SJCRH30 (cell line): ENCODE measurements at regions not wholly inside any gene's neighbourhood (a gene's known extent, or its start where the extent isn't known, plus 50 kb on each side); places are given as distances from the start of the nearest gene placed in this dataset.

Experiments used
- DNase-seq, 2 experiments: peaks; one replicate each; pipeline ENCODE4 v3.0.0-alpha.2; 2015 to 2020
- H3K27ac ChIP-seq: fragments of 250-450 bp; sonication (Bioruptor Pico); 2 replicates; pipeline ENCODE4 v1.5.1; 2020; ENCODE audit warnings: mild to moderate bottlenecking, moderate library complexity
- H3K27me3 ChIP-seq: fragments of 250-450 bp; sonication (Bioruptor Pico); 2 replicates; pipeline ENCODE4 v1.5.1; 2020; ENCODE audit warnings: mild to moderate bottlenecking, moderate library complexity
- H3K36me3 ChIP-seq: fragments of 250-450 bp; sonication (Bioruptor Pico); 2 replicates; pipeline ENCODE4 v1.5.1; 2020; ENCODE audit warnings: mild to moderate bottlenecking, moderate library complexity
- H3K4me1 ChIP-seq: fragments of 250-450 bp; sonication (Bioruptor Pico); 2 replicates; pipeline ENCODE4 v1.5.1; 2020; ENCODE audit warnings: mild to moderate bottlenecking, moderate library complexity
- H3K4me3 ChIP-seq: fragments of 250-450 bp; sonication (Bioruptor Pico); 2 replicates; pipeline ENCODE4 v1.5.1; 2020; ENCODE audit warnings: mild to moderate bottlenecking, moderate library complexity
- H3K9me3 ChIP-seq: fragments of 250-450 bp; sonication (Bioruptor Pico); replicated peaks from 2 replicates; pipeline ENCODE4 v1.5.1; 2020; ENCODE audit warnings: mild to moderate bottlenecking, moderate library complexity

DNA sequence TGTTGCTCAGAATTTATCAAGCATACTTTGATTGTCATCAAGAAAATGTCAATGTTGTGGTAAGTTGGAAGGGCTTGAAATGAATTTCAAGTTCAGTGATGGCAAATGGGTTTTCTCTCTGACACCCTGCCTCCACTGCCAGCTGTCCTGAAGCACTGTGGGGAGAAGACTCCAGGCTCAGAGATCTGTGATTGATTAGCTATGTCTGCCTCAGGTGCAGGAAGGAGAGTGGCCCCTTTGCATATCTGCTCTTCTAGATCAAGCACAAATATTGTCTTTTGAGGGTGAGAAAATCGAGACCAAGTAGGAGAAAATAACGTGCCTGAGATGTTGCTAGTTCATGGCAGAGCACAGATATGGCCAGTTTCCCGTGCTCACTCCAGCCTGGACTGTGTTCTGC lies 178.8 kb upstream of the GLI2 start:
- DNase-seq: no peak

DNA sequence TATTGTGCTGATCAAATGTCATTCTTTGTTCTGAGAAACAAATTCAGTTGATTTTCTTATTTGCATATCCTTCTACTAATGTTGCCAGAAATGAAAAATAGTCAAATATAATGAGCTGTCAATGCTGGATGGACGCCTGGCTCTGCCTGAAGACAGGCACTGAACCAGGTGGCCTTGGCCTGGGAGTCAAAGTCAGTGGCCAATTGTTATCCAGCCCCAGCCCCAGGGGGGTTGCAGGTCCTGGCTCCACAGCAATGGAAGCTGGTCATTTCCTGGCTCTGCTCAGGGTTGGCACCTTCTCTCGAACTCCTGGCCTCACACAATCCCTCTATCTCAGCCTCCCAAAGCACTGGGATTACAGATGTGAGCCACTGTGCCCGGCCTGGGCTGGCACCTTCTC lies 176.8 kb upstream of the GLI2 start:
- Histone ChIP-seq H3K27ac (no peak overlapping the region), H3K4me3 (no peak overlapping the region), H3K9me3 (no peaks in the 10 kb centered on the region), H3K36me3 (no peaks in the 10 kb centered on the region), H3K4me1 (no peaks in the 10 kb centered on the region; the same call in 1 of the 2 replicates), H3K27me3 (peaks cover 3% of the 10 kb centered on the region; the same call in 1 of the 2 replicates)
- no peak for DNase-seq

More for the DNA sequence above, 178.8 kb upstream of the GLI2 start:
- no peak overlapping the region for H3K4me3 ChIP-seq
- peaks cover 3% of the 10 kb centered on the region; the same call in 1 of the 2 replicates for H3K27me3 ChIP-seq
- H3K36me3 ChIP-seq: no peaks in the 10 kb centered on the region
- no peaks in the 10 kb centered on the region for H3K4me1 ChIP-seq
- H3K27ac ChIP-seq: no peak overlapping the region
- H3K9me3 ChIP-seq: no peaks in the 10 kb centered on the region

DNA sequence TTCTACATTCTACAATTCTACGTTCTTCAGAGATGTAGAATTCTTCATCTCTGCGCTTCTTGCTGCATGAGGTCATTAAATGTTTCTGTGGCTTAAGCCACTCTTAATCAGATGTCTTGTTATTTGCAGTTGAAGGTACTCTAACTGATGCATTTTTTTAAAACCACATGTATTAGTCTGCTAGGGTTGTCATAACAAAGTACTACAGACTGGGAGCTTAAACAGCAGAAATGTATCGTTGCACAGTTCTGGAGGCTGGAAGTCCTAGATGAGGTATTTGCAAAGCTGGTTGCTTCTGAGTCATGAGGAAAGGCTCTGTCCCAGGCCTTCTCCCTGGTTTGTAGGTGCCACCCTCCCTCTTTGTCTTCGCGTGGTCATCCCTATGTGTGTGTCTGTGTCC lies 176.3 kb upstream of the GLI2 start:
- no peak for DNase-seq
- no peaks in the 10 kb centered on the region; the same call in 1 of the 2 replicates for H3K4me1 ChIP-seq
- H3K27me3 ChIP-seq: peaks cover 3% of the 10 kb centered on the region
- H3K9me3 ChIP-seq: no peaks in the 10 kb centered on the region
- no peak overlapping the region for H3K27ac ChIP-seq
- no peak overlapping the region for H3K4me3 ChIP-seq
- no peaks in the 10 kb centered on the region for H3K36me3 ChIP-seq

DNA sequence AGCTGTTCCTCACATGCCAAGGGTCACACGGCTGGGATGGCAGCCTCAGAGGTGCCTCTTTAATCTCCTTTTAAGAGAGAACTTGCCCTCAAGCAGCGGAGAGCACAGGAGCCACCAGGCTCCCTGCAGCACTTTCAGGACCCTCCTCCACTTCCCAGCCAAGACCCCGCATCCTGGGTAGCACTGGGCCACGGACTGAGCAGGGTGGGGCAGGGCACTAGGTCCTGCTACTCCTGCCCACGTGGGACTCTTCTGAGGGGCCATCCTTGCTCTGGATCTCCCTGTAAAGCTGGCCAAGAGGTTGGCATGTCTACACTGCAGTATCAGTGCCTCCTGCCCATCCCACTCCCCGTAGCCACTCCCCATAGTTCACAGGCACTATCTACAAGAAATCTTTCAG lies 175.3 kb upstream of the GLI2 start:
- Histone ChIP-seq H3K4me1 (no peaks in the 10 kb centered on the region; the same call in 1 of the 2 replicates), H3K27ac (no peak overlapping the region), H3K36me3 (no peaks in the 10 kb centered on the region), H3K27me3 (peaks cover 3% of the 10 kb centered on the region), H3K4me3 (no peak overlapping the region), H3K9me3 (no peaks in the 10 kb centered on the region)
- DNase-seq: no peak

DNA sequence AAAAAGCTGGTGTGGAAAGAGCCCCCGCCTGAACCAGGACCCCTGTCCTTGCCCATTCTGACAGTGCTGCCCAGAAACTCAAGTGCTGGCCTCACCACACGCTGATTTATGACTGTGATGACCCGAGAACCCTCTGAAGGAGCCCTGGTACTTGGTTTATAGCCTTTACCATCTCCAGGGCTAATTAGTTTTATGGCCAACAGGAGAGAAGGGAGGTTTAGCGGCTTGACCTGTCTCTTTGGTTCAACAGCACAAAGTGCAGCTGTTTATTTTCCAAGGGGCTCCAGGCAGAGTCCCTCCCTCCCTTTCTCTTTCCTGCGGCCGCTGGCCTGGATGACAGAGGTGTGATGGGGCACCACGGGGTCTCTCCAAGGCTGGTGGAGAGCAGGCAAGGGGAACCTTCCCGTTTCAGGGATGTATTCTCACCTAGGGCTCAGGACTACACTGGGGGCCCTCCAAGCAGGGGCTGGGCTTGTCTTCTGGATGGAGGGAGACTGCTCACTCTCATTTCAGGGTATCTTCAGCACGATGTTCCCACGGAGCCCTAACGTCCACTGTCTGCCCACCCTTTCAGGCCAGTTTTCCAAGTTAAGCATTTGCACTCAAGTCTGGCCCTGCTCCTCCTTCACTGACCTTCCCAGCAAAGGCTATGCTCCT lies 174.2 kb upstream of the GLI2 start:
- Histone ChIP-seq H3K9me3 (no peaks in the 10 kb centered on the region), H3K27ac (no peak overlapping the region), H3K4me1 (peaks cover 7% of the 10 kb centered on the region), H3K36me3 (no peaks in the 10 kb centered on the region), H3K4me3 (no peak overlapping the region), H3K27me3 (peaks cover 14% of the 10 kb centered on the region)
- no peak for DNase-seq

DNA sequence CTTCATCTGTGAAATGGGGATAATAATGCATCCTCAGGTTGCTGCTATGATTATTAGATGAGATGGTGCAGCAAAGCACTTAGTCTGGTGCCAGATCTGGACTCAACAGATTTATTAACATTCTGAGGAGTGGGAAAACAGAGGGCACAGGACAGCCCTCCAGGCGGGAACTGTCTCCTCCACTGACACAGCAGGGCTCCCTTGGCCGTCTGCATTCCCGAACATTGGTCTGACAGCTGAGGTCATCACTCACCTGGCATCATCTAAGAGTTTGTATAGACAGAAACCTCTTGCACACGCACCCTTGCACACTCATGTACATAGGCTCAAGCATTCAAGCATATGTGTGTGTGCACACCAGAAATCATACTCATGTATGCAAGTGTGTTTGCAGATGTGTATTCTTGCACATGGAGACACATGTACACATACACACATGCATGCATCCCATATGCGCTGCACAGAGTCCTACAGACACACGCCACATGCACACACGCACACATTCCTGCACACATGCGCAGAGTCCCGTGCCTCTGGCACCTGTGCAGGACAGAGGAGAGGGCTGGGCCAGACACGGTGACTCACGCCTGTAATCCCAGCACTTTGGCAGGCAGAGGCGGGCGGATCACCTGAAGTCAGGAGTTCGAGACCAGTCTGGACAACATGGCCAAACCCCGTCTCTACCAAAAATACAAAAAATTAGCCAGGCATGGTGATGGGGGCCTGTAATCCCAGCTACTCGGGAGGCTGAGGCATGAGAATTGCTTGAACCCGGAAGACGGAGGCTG lies 173.3 kb upstream of the GLI2 start:
- Histone ChIP-seq H3K27me3 (peaks cover 21% of the 10 kb centered on the region), H3K9me3 (no peaks in the 10 kb centered on the region), H3K27ac (no peak overlapping the region), H3K4me1 (peaks cover 8% of the 10 kb centered on the region), H3K36me3 (no peaks in the 10 kb centered on the region), H3K4me3 (no peak overlapping the region)
- DNase-seq: no peak

DNA sequence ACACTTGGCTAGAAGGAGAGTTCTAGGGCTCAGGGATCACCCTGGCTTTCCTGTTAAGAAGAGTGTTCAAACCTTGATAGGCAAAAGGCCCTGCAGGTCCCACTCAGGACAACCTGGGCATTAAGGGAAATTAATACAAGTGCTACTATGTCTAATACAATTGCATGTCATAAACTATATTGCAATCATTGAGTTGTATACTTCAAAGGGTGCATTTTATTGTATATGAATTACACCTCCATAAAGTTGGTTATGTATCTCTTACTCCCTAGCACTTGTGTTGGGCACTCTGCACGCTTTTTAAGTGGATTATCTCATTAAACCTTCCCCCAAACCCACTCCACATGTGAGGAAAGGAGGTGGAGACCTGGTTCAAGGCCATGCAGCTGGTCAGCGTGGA lies 172.1 kb upstream of the GLI2 start:
- H3K36me3 ChIP-seq: no peaks in the 10 kb centered on the region

DNA sequence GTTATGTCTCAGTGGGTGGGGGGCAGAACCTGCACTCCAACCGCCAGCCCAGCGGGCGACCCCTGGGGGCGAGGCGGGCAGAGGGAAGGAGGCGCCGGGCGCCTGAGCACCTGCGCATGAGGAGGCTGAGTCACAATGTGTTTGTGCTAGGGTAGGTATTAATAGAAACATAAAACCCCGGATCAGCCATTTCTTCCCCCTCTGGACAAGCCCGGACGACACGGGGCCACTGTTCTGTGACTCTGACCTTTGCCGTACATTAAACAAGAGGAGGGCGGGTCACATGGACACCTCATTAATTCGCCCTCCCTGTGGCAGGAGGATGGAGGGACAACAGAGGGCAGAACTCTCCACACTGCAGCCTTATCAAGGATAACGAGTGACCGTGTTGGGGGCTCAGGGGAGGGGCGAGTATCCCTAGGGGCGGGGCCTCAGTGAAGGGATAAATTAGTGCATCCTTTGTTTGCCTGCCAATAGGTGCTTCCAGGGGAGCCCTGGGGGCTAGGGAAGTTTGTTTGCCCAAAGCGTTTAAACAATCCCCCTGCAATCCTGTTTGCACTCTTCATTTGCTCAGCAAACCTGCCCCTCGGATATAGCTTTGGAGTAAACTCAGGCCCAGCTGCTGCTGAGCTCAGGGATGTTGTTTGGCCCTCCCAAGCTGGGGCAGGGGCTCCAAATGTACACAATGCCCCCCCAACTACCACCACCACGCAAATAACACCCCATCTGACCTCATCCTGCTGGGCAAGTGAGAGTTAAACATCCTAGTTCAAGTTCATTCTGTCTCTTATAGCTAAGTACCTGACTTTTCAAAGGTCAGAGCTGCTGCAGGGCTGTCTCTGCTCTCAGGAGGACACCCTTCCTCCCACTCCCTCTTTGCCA lies 171.2 kb upstream of the GLI2 start:
- H3K4me1 ChIP-seq: peaks cover 8% of the 10 kb centered on the region
- no peak overlapping the region for H3K4me3 ChIP-seq
- peak in 1 of 2 experiments; percentile 9 for DNase-seq
- no peaks in the 10 kb centered on the region for H3K9me3 ChIP-seq
- H3K27me3 ChIP-seq: peaks cover 24% of the 10 kb centered on the region
- no peaks in the 10 kb centered on the region for H3K36me3 ChIP-seq
- no peak overlapping the region for H3K27ac ChIP-seq

More for the DNA sequence above, 172.1 kb upstream of the GLI2 start:
- no peak for DNase-seq
- Histone ChIP-seq H3K27me3 (peaks cover 26% of the 10 kb centered on the region), H3K27ac (no peak overlapping the region), H3K4me1 (peaks cover 8% of the 10 kb centered on the region), H3K9me3 (no peaks in the 10 kb centered on the region), H3K4me3 (no peak overlapping the region)

DNA sequence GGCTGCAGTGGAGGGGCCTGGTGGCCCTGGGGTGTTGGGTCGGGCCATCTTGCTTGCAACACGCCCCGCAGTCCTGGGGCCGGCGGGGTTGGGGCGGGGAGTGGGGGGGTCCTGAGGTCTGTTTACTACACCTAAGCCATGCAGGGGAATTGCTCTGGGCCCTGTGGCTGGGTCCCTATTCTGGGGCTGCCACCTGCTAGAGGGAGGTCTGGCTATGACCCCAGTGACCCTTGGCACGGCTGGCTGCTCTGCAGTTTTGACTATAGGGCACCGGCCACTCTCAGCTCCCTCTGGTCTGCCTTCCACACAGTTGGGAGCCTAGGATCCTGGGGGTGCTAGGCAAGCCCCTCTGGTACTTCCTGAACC lies 170.6 kb upstream of the GLI2 start:
- peaks cover 8% of the 10 kb centered on the region for H3K4me1 ChIP-seq
- DNase-seq: no peak
- H3K4me3 ChIP-seq: no peak overlapping the region
- peaks cover 23% of the 10 kb centered on the region for H3K27me3 ChIP-seq
- H3K36me3 ChIP-seq: no peaks in the 10 kb centered on the region
- no peaks in the 10 kb centered on the region for H3K9me3 ChIP-seq
- no peak overlapping the region for H3K27ac ChIP-seq

DNA sequence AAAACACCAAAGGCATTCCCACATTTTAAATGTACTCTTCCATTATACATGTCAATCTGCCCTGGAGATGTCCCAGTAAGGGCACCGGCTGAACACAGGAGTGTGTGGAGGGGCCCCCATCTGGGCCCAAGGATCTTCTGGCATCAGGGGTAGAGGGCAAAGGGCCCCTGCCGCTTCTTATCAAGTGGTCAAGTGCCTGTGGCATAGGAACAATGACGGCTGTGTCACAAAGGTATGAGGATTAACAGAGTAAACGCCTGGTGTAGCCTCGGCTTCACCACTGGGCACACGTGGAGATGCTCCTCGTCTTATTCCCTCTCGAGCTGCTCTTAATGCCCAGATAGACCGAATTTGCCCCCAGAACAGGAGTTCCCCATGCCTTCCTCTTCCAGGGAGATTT lies 169.7 kb upstream of the GLI2 start:
- H3K36me3 ChIP-seq: no peaks in the 10 kb centered on the region
- no peak for DNase-seq
- peaks cover 23% of the 10 kb centered on the region for H3K27me3 ChIP-seq
- no peak overlapping the region for H3K4me3 ChIP-seq
- H3K9me3 ChIP-seq: no peaks in the 10 kb centered on the region
- H3K27ac ChIP-seq: no peak overlapping the region
- H3K4me1 ChIP-seq: peaks cover 8% of the 10 kb centered on the region

DNA sequence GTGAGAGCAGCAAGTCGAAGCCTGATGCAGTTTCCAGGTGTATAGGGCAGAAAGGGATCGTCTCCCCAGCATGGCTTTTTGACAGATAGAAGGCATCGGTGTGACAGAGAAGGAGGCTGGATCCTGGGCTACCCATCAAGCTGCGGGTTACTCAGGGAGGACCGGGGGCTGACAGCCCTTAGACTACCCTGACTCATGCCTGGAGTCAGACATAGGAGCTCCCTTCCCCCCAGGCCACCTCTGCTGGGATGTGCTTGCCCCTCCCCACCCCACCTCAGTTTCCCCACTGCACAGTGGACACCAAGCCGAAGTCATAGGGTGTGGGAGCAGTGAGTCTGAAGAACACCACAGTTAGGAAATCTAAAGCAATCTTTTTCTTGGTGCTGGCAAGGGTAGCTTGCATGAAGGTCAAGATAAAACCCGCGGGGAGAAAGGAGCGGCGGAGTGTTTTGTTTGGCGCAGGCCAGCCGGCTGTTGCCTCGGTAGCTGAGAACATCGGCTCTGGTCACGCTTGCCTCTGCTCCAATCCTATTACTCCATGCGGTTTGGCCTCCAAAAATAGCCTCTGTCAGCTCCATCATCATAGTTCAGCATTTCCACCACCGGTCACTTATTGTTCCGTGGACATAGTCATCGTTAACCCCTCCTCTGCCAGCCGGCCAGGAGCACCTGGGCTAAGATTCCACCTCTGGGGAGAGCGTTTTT lies 169.2 kb upstream of the GLI2 start:
- Histone ChIP-seq H3K4me1 (peaks cover 8% of the 10 kb centered on the region), H3K27me3 (peaks cover 23% of the 10 kb centered on the region), H3K9me3 (no peaks in the 10 kb centered on the region), H3K27ac (no peak overlapping the region), H3K36me3 (no peaks in the 10 kb centered on the region), H3K4me3 (no peak overlapping the region)
- DNase-seq: peak; percentile 45 to 51

DNA sequence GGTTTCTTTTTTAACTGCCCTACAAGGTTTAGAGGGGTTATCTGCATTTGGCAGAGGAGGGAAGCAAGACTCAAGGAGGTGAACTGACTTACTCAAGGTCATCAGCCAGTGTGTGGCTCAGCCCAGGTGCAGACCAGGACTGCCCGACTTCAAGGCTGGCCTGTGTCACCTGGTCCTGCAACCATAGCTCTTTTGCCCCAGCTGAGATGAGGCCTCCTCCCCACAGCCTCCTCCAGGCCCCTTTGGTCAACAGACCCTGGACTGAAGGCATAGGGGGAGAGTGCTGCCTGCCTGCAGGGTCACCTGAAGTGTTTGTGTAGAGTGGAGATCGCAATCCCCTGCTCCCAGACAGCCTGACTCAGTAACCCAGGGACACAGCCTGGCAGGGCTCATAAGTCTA lies 168.5 kb upstream of the GLI2 start:
- Histone ChIP-seq H3K27me3 (peaks cover 23% of the 10 kb centered on the region), H3K36me3 (no peaks in the 10 kb centered on the region), H3K4me3 (no peak overlapping the region), H3K27ac (no peak overlapping the region), H3K9me3 (no peaks in the 10 kb centered on the region), H3K4me1 (peaks cover 8% of the 10 kb centered on the region)
- DNase-seq: no peak

DNA sequence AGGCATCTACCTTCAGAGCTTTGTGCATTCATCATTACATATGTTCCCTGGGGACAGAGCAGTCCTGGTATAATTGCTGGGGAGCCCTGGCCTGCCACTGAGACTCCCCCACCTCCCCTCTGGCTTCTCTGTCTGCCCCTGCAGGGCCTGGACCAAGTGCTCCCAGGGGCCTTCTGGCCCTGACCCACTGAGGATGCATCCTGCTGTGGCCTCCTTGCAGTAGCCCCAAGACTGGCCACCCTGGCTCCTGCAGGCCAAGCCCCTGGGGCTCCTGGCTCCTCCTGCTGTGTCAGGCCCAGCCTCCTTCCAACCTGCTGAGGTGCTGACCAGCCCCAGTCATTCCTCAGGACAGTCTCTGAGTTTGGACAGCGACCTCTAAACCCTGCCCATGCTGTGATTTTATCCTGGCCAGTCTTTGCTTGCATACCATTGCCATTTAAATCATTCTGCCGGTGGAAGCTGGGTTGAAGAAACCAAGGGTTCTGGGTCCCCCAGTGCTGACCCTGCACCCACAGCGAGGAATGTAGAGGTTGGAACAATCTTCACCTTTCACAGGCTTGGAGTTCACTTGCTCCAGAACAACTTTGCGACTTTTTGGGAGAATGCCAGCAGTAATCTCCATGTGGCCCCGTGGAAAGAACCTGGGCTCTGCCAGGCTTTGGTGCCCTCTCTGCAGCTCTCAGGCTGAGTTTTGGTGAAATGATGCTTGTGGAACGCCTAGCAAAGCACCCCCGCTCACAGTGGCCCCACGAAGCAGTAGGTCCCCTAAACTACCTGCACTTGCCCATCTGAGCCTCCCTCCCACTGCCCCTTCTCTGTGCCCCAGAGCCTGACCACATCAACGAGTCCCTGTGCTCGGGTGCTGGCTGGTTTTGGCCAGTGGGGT lies 167.3 kb upstream of the GLI2 start:
- H3K4me1 ChIP-seq: peaks cover 8% of the 10 kb centered on the region
- no peaks in the 10 kb centered on the region for H3K36me3 ChIP-seq
- H3K4me3 ChIP-seq: no peak overlapping the region
- peaks cover 23% of the 10 kb centered on the region for H3K27me3 ChIP-seq
- no peak overlapping the region for H3K27ac ChIP-seq
- no peak for DNase-seq
- H3K9me3 ChIP-seq: no peaks in the 10 kb centered on the region

DNA sequence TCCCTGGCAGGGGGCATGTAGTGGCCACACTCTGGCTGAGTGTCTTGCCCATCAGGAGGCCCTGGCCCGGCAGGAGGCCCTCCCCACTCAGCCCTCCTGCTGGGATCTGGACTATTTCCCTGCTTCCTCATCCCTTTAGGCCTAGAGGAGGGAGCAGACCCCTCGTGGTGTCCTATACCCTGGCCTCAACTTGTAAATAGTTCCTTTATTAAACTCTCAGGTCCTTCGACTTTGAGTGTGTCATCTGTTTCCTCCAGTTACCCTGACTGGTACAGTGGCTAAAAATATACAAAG lies 166.7 kb upstream of the GLI2 start:
- Histone ChIP-seq H3K36me3 (no peaks in the 10 kb centered on the region), H3K27me3 (peaks cover 23% of the 10 kb centered on the region), H3K9me3 (no peaks in the 10 kb centered on the region), H3K4me1 (peaks cover 8% of the 10 kb centered on the region), H3K27ac (no peak overlapping the region), H3K4me3 (no peak overlapping the region)
- peak in 1 of 2 experiments; percentile 26 for DNase-seq
